ENCODE measurements at regions not wholly inside any gene's neighbourhood (a gene's known extent, or its start where the extent isn't known, plus 50 kb on each side); places are given as distances from the start of the nearest gene placed in this dataset.

GRCh38 chr14:61190341-61190740, 90.8 kb downstream of the TMEM30B start:
- Histone ChIP-seq H3K4me1 (ENCODE audit: insufficient read depth) (peaks cover 24% of the 10 kb centered on the region), H3K79me2 (replicated peaks; ENCODE audit: insufficient read depth) (no peaks in the 10 kb centered on the region), H3K27me3 (ENCODE audit: insufficient read depth) (no peaks in the 10 kb centered on the region), H3K27ac (ENCODE audit: low read depth) (no peak overlapping the region), H3K9me2 (ENCODE audit: insufficient read depth) (peaks cover 2% of the 10 kb centered on the region), H3K36me3 (ENCODE audit: insufficient read depth) (no peaks in the 10 kb centered on the region), H3K4me2 (no peak overlapping the region), H2AFZ (peak overlapping the region; percentile 76), H4K20me1 (replicated peaks; ENCODE audit: insufficient read depth) (no peaks in the 10 kb centered on the region), H3K4me3 (no peak overlapping the region), H3F3A (replicated peaks; ENCODE audit: low read depth) (no peaks in the 10 kb centered on the region)
- TF ChIP-seq ZNF462 (CRISPR knock-in tag; IDR thresholded peaks at IDR 0.05) (no peak), EZH2 (IDR thresholded peaks at IDR 0.05; ENCODE audit: low read depth, unreplicated experiment) (no peak), EZH2phosphoT487 (IDR thresholded peaks at IDR 0.05; ENCODE audit: unreplicated experiment) (no peak), ZNF331 (CRISPR knock-in tag; IDR thresholded peaks at IDR 0.05; ENCODE audit: low read depth) (no peak), JUNB (IDR thresholded peaks at IDR 0.05; ENCODE audit: unreplicated experiment) (no peak), REST (IDR thresholded peaks at IDR 0.05; ENCODE audit: unreplicated experiment) (no peak), NANOG (IDR thresholded peaks at IDR 0.05; ENCODE audit: borderline replicate concordance) (no peak)
- peaks cover 30% of the 10 kb centered on the region for H3K4me1 Mint-ChIP-seq
- H3K36me3 Mint-ChIP-seq (ENCODE audit: low read depth): no peaks in the 10 kb centered on the region
- H3K27ac Mint-ChIP-seq: no peak overlapping the region
- H3K27me3 Mint-ChIP-seq (ENCODE audit: insufficient read depth, low read depth, poor library complexity): peaks cover 2% of the 10 kb centered on the region
- no peak for DNase-seq (ENCODE audit: low spot score)
- H3K4me3 Mint-ChIP-seq: no peak overlapping the region
- no peaks in the 10 kb centered on the region for H3K9me3 Mint-ChIP-seq
- ATAC-seq: no peak

Data from GM23338 (cell line).